ENCODE measurements at regions not wholly inside any gene's neighbourhood (a gene's known extent, or its start where the extent isn't known, plus 50 kb on each side); places are given as distances from the start of the nearest gene placed in this dataset.

DNA sequence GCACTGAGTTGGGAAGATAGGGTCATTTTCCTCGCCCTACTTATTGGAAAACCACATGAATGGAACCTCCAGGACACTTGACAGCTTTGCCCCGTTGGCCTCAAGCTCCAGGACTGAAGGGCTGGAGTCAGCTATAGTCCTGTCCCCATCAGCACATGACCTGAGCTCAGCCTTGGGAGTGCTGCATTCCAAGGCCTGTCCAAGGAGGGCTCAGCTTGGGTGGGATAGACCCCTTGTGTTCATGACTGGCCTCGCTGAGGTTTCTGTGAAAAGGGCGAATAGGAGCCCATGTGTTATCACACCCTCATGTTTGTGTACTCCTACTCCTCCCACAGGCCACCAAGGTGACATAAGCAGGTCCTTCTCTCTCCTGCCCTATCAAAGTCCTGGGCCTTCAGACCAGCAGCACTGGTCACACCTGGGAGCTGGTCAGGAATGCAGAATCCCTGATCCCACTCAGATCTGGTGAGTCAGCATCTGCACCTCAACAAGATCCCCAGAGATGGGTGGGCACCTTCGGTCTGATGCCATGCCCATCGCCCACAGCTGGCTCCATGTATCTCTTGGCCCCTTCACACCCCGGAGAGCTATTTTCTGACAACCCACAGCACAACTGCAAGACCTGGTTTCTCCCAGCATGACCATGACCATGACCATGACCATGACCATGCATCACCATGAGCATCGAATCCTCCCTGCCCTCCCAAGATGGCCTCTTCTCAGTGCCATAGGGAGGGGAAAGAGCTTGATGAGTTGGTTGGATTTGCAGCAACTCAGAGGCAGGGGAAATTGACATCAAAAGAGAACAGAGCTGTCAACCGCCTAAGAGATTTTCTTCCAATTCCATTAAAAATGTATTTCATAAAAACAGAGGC is 83.0 kb upstream of the RAB6C start:
- DNase-seq (ENCODE audit: extremely low read depth in 1 of 2, low read depth in 1 of 2) = no peak

DNA sequence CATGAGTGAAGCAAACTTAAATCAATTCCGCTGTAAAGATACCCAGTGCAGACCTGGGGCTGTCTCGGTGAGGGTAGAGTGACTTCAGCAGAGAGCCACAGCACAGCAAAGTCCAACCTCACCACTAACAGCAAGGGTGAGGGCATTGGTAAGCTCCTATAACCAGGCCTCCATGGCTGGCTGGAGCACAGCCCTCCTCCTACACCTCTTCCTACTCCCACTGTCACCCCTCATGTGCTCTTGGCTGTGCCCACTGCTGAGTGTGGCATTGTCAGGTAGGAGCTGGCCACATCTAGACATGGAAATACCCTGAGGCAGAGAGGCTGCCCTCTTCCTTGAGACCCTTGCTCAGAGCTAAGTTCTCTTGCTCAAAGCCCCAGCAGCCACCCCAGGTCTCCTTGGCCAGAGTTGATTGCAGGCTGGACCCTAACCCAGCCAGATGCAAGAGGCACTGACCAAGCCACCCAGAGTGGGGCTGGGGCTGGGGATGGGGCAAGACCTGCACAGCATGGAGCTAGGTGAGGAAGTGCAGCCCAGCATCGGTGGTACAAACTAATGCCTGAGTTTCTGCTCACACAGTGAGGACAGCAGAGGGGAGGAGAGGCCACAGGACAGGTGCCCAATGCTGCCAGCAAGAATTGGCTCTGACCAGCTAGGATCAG is 77.6 kb upstream of the RAB6C start:
- no peak for DNase-seq (ENCODE audit: extremely low read depth in 1 of 2, low read depth in 1 of 2)

DNA sequence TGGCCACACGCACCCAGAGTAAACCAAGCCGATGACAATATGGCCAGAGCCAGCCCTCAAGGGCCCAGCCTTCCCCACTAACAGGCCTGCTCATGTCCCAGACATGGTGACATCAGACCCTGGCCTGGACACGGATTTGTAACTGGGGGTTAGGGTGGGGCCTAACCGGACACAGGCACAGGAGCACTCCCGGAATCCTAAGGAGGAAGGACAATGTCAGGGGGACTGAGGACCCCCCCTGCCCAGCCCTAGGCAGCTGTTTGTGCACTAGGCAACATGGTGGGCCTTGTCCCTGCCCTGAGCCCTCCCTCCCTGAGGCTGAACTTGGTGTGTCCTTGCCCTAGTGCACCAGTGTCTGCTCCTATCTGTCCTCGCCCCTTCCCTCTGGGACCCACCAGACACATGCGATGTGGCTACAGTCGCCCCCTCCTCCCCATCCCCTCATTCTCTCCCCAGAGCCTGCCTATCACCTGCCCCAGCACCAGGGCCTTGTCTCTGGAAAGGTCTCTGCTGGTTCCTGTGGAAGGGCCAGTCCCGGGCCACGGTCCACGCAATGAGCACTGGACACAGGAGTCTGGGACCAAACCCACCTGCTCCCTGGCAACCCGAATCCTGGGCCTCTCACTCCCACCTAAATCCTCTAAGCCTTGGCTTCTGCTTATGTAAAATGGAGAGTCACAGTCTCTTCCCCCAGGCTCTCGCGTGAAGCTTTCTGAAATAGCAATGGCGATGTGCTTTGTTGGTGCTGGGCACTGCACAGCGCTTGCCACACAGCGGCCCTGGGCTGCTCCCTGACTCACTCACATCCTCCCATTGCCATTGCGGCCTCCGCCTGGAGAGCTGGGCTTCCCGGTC is 76.5 kb upstream of the RAB6C start:
- no peak for DNase-seq (ENCODE audit: extremely low read depth in 1 of 2, low read depth in 1 of 2)

DNA sequence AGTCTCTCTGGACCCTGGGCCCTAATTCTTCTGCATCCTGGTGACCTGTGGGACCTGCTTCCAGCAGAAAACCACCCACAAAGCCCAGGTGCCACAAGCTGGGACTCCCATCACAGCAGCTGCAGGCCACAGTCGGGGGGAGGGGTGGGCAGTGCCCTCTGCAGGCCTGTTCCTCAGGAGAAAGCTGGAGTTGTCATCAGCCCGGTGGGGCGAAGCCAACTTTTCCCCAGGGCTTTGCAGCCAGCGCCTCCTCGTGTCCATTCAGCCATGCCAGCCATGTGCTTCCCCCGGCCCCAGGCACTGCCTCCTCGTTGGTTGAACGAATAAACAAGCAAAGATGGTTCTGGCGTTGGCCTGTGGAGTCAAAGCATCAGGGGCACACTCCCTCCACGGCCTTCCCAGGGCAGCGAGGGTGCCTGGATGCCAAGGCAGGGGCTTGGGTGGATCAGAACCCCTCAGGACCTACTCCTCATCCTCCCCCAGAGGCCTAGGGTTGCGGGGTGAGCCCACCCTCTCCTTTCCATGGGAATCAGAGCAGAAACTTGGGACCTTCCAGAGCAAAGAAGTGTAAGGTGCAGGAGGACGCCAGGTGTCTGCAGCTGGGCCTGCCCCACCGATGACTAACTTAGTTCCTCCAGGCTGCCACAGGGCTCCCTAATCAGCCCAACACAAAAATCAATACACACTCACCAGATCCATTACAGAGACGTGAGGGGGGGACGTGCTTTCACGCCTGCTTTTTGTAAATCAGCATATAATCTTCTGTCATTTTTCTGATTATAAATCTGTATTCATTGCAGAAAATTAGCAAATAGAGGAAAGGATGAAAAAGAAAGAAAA is 75.7 kb upstream of the RAB6C start:
- DNase-seq (ENCODE audit: extremely low read depth in 1 of 2, low read depth in 1 of 2) = no peak

DNA sequence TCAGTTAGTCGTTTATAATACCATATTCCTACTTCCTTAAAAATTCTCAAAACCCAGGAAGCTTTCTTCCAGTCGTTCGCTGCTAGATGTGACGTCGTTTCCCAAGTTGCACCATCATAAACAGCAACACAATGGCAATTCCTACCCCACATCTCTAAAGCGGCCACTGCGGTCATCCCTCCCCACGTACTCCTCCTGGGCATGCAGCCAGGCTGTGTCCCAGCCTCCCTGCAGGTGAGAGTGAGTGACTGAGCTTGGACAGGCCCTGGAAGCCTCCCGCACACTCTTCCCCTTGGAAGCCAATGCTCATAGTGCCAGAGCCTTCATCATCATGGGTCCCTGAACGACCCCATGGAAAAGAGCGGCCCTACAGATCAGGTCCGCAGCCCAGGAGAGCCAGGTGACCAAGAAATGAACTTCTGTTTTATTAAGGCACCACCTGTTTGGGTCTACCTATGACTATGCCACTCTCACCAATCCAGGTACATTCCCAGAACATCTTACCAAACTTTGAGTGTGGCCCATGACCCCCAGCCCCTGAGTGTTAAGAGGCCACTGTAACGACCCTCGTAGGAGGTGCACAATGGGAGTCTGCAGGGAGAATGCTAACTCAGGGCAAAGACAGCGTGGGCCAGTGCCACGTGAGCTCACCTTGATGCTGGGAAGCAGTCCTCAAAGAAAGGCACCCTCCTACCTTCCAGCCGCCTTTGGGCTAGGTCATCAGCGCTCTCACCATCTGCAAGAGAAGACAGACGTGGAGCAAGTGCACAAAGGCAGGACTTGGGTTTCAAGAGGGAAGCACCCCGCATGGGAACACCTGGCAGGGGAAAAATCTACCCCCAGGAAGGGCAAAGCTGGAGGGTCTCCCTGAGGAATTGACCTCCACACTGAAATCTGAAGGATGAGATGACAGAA is 74.7 kb upstream of the RAB6C start:
- DNase-seq (ENCODE audit: extremely low read depth in 1 of 2, low read depth in 1 of 2) = no peak

DNA sequence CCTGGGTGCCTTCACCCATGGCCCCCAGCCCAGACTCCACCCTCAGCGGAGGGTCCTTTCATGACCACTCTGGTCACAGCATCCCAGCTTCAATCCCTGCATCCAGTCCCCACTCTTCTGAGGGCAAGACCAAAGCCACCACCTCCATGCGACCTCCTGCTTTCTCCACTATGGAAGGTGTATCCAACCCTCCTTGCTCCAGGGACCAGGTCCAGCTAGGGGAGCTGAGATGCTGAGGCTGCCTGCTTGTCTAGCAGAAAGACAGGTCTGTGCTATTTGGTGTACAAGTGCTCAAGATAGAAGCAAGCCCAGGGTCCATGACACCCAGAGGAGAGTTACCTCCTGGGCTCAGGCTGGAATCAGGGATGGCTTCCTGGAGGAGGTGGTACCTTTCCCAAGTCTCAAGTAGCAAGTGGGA is 73.8 kb upstream of the RAB6C start:
- no peak for DNase-seq (ENCODE audit: extremely low read depth in 1 of 2, low read depth in 1 of 2)

DNA sequence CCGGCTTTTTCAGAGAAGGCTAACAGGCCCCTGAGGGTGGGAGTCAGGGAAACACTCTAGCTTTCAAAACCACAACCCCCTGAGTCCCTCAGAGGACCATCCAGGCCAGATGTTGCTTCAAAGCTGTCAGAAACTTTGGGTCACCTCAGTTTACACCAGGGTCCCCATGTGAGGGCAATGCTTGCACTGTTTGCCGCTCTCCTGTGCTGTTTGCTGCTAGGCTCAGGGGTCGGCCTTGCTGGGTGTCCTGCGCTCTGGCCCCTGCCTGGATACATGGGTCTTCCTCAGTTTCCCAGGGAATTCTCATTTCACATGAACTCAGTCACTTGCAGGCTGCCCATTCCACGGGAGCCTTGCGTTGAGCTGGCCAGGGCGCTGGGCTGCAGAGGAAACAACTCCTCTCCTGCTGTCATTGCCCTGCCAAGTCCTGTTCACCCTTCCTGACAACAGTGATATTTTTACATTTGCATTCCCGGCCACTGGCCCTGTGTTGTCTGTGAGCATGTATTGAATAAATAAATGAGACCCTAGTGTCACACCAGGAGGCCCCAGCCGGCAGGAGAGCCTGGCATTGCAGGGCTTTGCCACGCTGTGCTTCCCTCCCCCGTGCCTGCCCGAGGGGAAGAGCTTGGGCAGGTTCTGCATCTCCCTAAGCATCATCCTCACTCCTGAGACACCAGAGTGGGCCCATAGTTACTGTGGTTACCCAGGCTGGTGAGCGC is 73.2 kb upstream of the RAB6C start:
- no peak for DNase-seq (ENCODE audit: extremely low read depth in 1 of 2, low read depth in 1 of 2)

DNA sequence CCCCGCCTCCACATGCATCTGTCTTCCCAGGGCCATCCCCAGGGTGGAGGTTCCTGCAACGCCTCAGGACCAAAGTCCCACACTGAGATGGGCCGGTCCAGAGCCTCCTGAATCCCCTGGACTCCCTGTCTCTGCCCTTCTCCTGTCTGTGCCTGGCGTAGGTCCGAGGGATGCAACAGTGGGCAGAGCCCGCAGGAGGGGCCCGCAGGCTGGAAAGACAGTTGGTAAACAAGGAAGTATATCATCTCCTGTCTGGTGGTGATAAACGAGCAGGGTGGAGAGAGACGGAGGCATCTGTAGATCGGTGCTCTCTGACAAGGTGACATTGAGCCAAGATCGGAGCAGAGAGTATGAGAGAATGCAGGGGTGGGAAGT is 72.6 kb upstream of the RAB6C start:
- no peak for DNase-seq (ENCODE audit: extremely low read depth in 1 of 2, low read depth in 1 of 2)

DNA sequence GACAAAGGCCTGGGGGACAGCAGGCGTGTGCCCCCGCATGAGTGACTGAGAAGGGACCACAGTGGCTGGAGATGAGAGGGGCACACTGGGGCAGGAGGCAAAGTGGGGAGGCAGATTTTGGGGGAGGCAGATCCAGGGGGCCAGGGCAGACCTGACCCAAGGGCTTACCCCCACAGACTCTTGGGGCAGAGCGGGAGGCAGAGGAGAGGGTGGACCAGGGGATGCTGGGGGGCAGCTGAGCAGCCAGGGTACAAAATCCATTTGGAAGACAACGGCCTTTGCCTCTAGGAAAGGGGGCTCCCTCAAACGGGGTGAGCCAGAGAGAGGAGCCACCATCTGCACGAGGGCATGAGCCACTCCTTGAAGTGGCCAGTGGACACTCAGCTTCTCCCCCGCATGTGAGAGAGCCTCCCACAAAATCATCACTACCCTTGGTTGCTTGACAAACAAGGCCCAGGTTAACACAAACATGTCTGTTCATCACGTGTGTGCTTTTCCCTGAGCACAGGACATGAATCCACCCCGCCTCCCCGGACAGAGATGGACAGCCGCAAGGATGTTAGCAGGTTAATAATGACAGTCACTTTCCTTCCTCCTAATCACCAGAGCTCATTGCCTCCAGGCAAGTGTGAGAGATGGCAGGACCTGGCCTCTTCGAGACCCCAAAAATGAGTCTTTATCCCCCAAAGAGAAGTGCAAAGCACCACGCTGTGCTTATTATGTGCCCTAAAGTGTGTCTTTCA is 72.0 kb upstream of the RAB6C start:
- no peak for DNase-seq (ENCODE audit: extremely low read depth in 1 of 2, low read depth in 1 of 2)

DNA sequence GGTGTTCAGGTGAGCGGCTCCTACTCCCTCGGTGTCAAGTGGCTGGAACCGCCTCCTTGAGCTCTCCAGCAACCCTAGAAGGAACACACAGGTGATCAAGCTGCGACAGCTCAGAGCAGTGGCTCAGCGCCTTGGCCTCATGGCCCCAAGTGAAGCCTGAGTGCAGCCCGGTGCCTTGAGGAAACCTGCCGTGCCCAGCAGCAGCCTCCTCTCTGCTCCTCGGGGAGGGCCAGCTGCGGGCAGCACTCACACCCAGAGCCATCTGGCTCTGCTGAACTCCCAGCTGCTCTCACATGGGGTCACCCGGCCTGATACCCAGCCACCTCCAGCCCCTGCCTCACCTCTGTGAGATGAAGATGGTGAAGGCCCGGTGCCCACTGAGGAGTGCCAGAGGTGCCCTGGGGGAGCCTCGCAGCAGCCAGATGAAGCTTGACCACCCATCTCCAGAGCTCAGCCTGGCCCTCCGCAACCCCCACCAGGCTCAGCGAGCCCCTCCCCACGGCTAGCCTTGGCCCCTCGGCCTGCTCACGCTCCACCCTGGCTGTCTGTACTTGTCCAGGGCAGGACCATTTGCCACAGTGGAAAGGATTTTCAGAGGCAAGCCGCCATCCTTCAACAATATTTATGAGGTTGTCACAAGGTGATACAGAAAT is 70.6 kb upstream of the RAB6C start:
- no peak for DNase-seq (ENCODE audit: extremely low read depth in 1 of 2, low read depth in 1 of 2)

DNA sequence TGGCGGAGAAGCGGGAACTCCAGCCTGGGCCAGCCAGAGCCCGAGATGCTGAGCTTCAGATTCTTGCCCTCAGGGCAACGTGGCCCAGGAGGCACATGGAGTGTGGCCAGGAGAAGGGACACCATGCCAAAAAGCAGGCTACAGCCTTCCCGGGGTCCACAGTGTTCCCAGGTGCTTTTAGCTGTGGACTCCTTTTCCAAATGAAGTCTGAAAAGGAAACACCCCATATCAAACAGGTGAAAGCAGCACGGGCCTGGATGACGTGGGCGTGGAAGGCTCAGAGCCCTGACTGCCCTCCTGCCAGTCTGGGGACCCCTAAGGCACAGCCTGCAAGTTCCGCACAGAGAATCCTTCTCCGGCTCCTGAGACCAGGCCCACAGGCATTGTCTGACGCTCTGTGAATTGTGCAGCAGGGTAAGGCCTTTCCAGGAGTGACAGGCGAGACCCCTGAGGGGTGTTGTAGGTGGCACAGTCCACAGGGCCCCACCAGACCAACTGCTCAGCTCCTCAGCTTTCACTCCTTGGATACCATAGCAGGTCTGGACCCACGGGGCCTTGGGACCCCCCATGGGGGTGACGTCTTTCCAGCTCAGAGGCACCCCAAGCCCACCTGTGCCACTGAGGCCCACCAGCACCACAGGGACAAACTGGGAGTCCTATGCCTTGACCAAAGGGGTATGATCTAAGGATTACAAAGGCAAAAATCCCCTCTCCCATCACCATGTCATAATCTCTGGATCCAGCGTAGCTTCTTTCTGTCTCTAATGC is 69.6 kb upstream of the RAB6C start:
- no peak for DNase-seq (ENCODE audit: extremely low read depth in 1 of 2, low read depth in 1 of 2)

DNA sequence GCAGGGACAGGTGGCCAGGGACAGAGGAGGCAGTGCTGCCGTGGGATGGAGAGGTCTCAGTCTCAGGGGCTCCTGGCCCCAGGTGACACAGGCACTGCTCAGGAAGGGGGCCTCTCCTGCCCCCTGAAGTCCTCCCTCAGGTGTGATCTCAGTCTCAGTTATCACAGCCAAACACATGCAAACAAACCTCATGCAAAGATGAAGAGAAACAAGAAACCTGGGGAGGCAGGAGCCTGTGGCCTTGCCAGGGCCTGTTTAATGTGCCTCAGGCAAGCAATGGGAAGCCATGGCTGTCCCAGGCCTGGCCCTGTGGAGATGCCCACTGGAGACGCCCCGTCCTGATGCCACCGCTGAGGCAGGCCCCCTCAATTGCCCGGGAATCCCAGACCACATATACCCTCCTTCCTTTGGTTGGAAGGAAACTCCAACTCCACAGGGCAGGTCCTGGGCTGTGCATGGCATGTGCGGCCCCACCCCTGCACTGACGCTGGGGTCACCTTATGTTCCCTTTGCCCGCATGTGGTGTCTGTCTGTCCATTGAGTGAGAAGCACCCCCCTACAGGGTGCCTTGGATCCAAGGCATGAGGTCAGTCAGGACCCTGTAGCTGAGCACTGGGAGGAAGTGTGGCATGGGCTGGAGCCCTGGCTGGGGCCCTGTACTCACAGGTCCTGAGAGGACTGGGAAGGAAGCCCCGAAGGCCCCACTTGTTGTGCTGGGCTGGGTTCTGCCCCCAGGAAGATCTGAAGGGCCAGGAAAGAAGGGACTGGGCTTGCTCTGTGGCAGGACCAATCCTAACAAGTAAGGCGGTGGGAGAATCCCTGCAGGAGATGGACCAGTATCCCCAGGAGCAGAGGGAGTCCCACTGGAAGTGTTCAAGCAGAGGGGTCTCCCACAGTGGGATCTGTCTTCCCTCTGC is 68.8 kb upstream of the RAB6C start:
- DNase-seq (ENCODE audit: extremely low read depth in 1 of 2, low read depth in 1 of 2) = no peak

DNA sequence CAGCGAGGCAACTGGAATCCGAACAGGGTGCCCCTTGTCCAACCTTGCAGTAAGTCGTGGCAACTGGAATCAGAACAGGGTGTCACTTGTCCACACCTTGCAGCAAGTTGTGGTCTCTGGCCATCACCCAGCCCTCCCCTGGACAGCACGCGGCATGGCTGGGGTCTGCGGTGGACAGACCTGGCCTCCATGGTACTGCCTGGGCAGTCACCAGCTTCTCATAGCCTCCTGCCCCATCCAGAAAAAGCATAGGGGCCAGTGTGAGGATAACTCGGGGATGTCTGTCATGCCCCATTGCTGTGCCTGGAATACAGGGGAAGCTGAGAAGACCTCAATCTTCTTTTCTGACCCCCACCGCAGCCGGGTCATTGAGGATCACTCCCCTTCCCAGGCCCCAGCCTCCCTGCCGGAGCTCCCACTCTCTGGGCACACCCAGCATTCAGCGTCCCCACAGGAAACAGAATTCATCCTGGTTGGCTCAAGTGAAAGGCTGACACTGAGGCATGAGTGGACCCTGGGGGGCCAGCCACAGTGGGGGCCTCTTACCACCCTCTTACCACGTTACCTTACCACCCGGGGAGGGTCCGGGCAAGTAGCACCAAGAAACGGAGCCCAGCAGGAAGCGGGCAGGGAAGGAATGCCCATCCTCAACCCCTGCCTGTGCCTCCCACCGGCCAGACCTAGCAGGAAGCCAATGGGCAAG is 68.0 kb upstream of the RAB6C start:
- no peak for DNase-seq (ENCODE audit: extremely low read depth in 1 of 2, low read depth in 1 of 2)

DNA sequence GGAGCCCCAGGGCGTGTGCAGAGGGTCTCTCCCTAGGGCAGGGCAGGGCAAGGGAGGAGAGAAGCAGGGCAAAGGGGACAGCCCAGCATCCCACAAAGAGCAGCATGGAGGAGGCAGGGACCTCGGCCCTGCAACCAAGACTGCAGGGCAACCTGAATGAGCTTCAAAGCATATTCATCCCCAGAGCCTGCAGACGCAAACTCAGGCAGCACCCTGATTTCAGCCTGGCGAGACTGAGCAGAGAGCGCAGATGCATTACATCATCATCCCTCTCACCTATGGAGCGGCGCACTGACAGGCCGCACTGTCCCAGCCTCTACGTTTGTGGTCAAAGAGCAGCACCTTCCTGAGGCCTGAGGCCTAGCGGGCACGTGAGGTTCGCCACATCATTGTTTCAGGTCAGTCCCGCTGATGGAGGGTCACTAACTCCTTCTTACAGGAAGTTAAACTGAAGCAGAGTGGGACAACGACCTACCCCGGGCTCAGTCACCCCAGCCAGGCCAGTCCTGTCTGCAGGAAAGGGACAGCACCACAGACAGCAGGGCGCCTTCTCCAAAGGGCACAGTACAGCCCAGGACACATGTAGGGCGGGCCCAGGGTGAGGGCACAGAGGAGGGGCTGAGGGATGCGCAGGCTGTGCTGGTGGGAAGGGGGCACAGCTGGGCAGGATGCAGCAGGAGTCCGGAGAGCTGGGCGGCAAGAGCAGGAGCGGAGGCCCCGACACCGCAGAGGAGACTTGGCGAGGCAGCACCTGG is 67.2 kb upstream of the RAB6C start:
- DNase-seq (ENCODE audit: extremely low read depth in 1 of 2, low read depth in 1 of 2) = no peak

Measured in stimulated activated CD8-positive, alpha-beta memory T cell treated with anti-CD3 and anti-CD28 coated beads, Interleukin-7, amount 100 ng/mL, for 48 hours (primary cell).